NOMO-1 treated with dmso at 0.1 percent for 144 hours (cell line): ENCODE measurements at regions not wholly inside any gene's neighbourhood (a gene's known extent, or its start where the extent isn't known, plus 50 kb on each side); places are given as distances from the start of the nearest gene placed in this dataset.
"Not testable (repeated sequence)": the region's sequence is repeated elsewhere in the genome, so short reads cannot be mapped to it uniquely, and the experiment has no call there.

Experiments used
- DNase-seq: peaks from one replicate; lab custom pipeline; 2025; ENCODE audit not compliant: unreplicated experiment; lab: John Stamatoyannopoulos, UW

GRCh38 chr3:3346556-3346955, 167.1 kb upstream of the CRBN start:
- DNase-seq: no peak

GRCh38 chr3:3342141-3342540, 162.7 kb upstream of the CRBN start:
- no peak for DNase-seq

GRCh38 chr3:3340965-3341895, 161.7 kb upstream of the CRBN start:
- DNase-seq: no peak

GRCh38 chr3:3340526-3340925, 161.0 kb upstream of the CRBN start:
- no peak for DNase-seq

GRCh38 chr3:3335903-3336302, 156.4 kb upstream of the CRBN start:
- no peak for DNase-seq

GRCh38 chr3:3334491-3334890, 155.0 kb upstream of the CRBN start:
- DNase-seq: no peak

- no peak for DNase-seq
Observed at GRCh38 chr3:3333571-3333970, 154.1 kb upstream of the CRBN start.

GRCh38 chr3:3316521-3316920, 137.0 kb upstream of the CRBN start:
- DNase-seq: no peak

- DNase-seq: no peak
Observed at GRCh38 chr3:3315846-3316245, 136.4 kb upstream of the CRBN start.

GRCh38 chr3:3309887-3310286, 130.4 kb upstream of the CRBN start:
- no peak for DNase-seq

GRCh38 chr3:3308809-3309208, 129.3 kb upstream of the CRBN start:
- no peak for DNase-seq

- no peak for DNase-seq
Observed at GRCh38 chr3:3307491-3307890, 128.0 kb upstream of the CRBN start.

- no peak for DNase-seq
Observed at GRCh38 chr3:3305841-3306240, 126.3 kb upstream of the CRBN start.

GRCh38 chr3:3305084-3305483, 125.6 kb upstream of the CRBN start:
- DNase-seq: no peak

- no peak for DNase-seq
Observed at GRCh38 chr3:3303636-3304035, 124.1 kb upstream of the CRBN start.

GRCh38 chr3:3302964-3303363, 123.5 kb upstream of the CRBN start:
- no peak for DNase-seq

- DNase-seq: no peak
Observed at GRCh38 chr3:3301476-3301875, 122.0 kb upstream of the CRBN start.

GRCh38 chr3:3296979-3297381, 117.5 kb upstream of the CRBN start:
- no peak for DNase-seq

- no peak for DNase-seq
Observed at GRCh38 chr3:3295586-3295985, 116.1 kb upstream of the CRBN start.

GRCh38 chr3:3291756-3292283, 112.3 kb upstream of the CRBN start:
- not testable (repeated sequence) for DNase-seq

GRCh38 chr3:3288255-3288654, 108.8 kb upstream of the CRBN start:
- no peak for DNase-seq

GRCh38 chr3:3286014-3286413, 106.5 kb upstream of the CRBN start:
- no peak for DNase-seq

GRCh38 chr3:3281024-3281423, 101.5 kb upstream of the CRBN start:
- DNase-seq: no peak
